ENCODE measurements at regions not wholly inside any gene's neighbourhood (a gene's known extent, or its start where the extent isn't known, plus 50 kb on each side); places are given as distances from the start of the nearest gene placed in this dataset.

GRCh38 chrX:121782976-121783375 lies 735.6 kb downstream of the GLUD2 start:
- Histone ChIP-seq H3K27me3 (ENCODE audit: insufficient read depth, low read length) (no peaks in the 10 kb centered on the region), H3K9me3 (ENCODE audit: low read depth, low read length) (no peaks in the 10 kb centered on the region), H3K36me3 (ENCODE audit: insufficient read depth, low read length) (no peaks in the 10 kb centered on the region), H3K4me2 (ENCODE audit: insufficient read depth, low read length) (no peak overlapping the region), H3K4me1 (ENCODE audit: insufficient read depth, low read length) (no peaks in the 10 kb centered on the region), H3K79me2 (ENCODE audit: insufficient read depth, low read length) (no peaks in the 10 kb centered on the region), H4K20me1 (ENCODE audit: insufficient read depth, low read length) (no peaks in the 10 kb centered on the region), H3K4me3 (ENCODE audit: insufficient read depth, low read length) (no peak overlapping the region), H3K27ac (ENCODE audit: low read depth, low read length) (no peak overlapping the region), H2AFZ (ENCODE audit: low read length) (no peak overlapping the region)
- DNase-seq (ENCODE audit: insufficient read length, low spot score, missing footprints), result no peak
- TF ChIP-seq CTCF (IDR thresholded peaks at IDR 0.05; ENCODE audit: extremely low read depth, low read depth, low read length), result no peak

GRCh38 chrX:121802881-121803412 lies 755.5 kb downstream of the GLUD2 start:
- no peaks in the 10 kb centered on the region for H3K27me3 ChIP-seq (ENCODE audit: insufficient read depth, low read length)
- H3K4me3 ChIP-seq (ENCODE audit: insufficient read depth, low read length), result no peak overlapping the region
- DNase-seq (ENCODE audit: insufficient read length, low spot score, missing footprints), result no peak
- no peaks in the 10 kb centered on the region for H3K79me2 ChIP-seq (ENCODE audit: insufficient read depth, low read length)
- H3K4me1 ChIP-seq (ENCODE audit: insufficient read depth, low read length), result no peaks in the 10 kb centered on the region
- H4K20me1 ChIP-seq (ENCODE audit: insufficient read depth, low read length), result no peaks in the 10 kb centered on the region
- no peaks in the 10 kb centered on the region for H3K36me3 ChIP-seq (ENCODE audit: insufficient read depth, low read length)
- no peak for TF ChIP-seq CTCF (IDR thresholded peaks at IDR 0.05; ENCODE audit: extremely low read depth, low read depth, low read length)
- H3K27ac ChIP-seq (ENCODE audit: low read depth, low read length), result no peak overlapping the region
- no peak overlapping the region for H2AFZ ChIP-seq (ENCODE audit: low read length)
- H3K9me3 ChIP-seq (ENCODE audit: low read depth, low read length), result no peaks in the 10 kb centered on the region
- H3K4me2 ChIP-seq (ENCODE audit: insufficient read depth, low read length), result no peak overlapping the region

GRCh38 chrX:121823406-121823805 lies 776.0 kb downstream of the GLUD2 start:
- no peak overlapping the region for H3K4me3 ChIP-seq (ENCODE audit: insufficient read depth, low read length)
- no peak overlapping the region for H2AFZ ChIP-seq (ENCODE audit: low read length)
- no peaks in the 10 kb centered on the region for H3K36me3 ChIP-seq (ENCODE audit: insufficient read depth, low read length)
- no peaks in the 10 kb centered on the region for H3K27me3 ChIP-seq (ENCODE audit: insufficient read depth, low read length)
- no peak overlapping the region for H3K27ac ChIP-seq (ENCODE audit: low read depth, low read length)
- no peaks in the 10 kb centered on the region for H3K4me1 ChIP-seq (ENCODE audit: insufficient read depth, low read length)
- no peaks in the 10 kb centered on the region for H3K9me3 ChIP-seq (ENCODE audit: low read depth, low read length)
- TF ChIP-seq CTCF (IDR thresholded peaks at IDR 0.05; ENCODE audit: extremely low read depth, low read depth, low read length), result no peak
- H4K20me1 ChIP-seq (ENCODE audit: insufficient read depth, low read length), result no peaks in the 10 kb centered on the region
- no peak overlapping the region for H3K4me2 ChIP-seq (ENCODE audit: insufficient read depth, low read length)
- H3K79me2 ChIP-seq (ENCODE audit: insufficient read depth, low read length), result no peaks in the 10 kb centered on the region
- no peak for DNase-seq (ENCODE audit: insufficient read length, low spot score, missing footprints)

- Histone ChIP-seq H3K4me2 (ENCODE audit: insufficient read depth, low read length) (no peak overlapping the region), H2AFZ (ENCODE audit: low read length) (no peak overlapping the region), H3K79me2 (ENCODE audit: insufficient read depth, low read length) (no peaks in the 10 kb centered on the region), H3K27me3 (ENCODE audit: insufficient read depth, low read length) (no peaks in the 10 kb centered on the region), H3K4me1 (ENCODE audit: insufficient read depth, low read length) (no peaks in the 10 kb centered on the region), H3K36me3 (ENCODE audit: insufficient read depth, low read length) (no peaks in the 10 kb centered on the region), H3K9me3 (ENCODE audit: low read depth, low read length) (no peaks in the 10 kb centered on the region), H3K4me3 (ENCODE audit: insufficient read depth, low read length) (no peak overlapping the region), H3K27ac (ENCODE audit: low read depth, low read length) (no peak overlapping the region), H4K20me1 (ENCODE audit: insufficient read depth, low read length) (no peaks in the 10 kb centered on the region)
- no peak for DNase-seq (ENCODE audit: insufficient read length, low spot score, missing footprints)
- TF ChIP-seq CTCF (IDR thresholded peaks at IDR 0.05; ENCODE audit: extremely low read depth, low read depth, low read length), result no peak
Observed at GRCh38 chrX:121831601-121832000, 784.2 kb downstream of the GLUD2 start.

Measured in osteoblast (primary cell).